HepG2 (cell line): ENCODE measurements at regions not wholly inside any gene's neighbourhood (a gene's known extent, or its start where the extent isn't known, plus 50 kb on each side); places are given as distances from the start of the nearest gene placed in this dataset.

Experiments
- ATAC-seq: fragments of 200-7000 bp; cut with Tn5 transposase; 3 replicates; pipeline ENCODE4 v1.9.1; 2020; ENCODE audit warnings: mild to moderate bottlenecking, moderate library complexity
- BruUV-seq: library from RNA; stranded (reverse); fragments of 400-500 nt; replicated peaks from 2 replicates; lab custom pipeline; 2021; lab: Mats Ljungman, UMichigan
- CTCF ChIA-PET: fragments of 300-600 bp; formaldehyde crosslinking; extraction: SDS; loops from one replicate; lab custom pipeline; 2021; ENCODE audit warnings: low total read pairs, inconsistent platforms, low intra/inter-chr PET ratio; lab: Yijun Ruan, JAX
- POLR2A ChIA-PET: fragments of 350-600 bp; sonication (Branson Sonifier 250); formaldehyde crosslinking; loops from one replicate; lab custom pipeline; 2020; ENCODE audit warnings: antibody characterized with exemption, inconsistent platforms; lab: Yijun Ruan, JAX
- DNase-seq: peaks from one replicate; pipeline ENCODE4 v3.0.0-alpha.2; 2015; ENCODE audit warnings: low spot score
- FAIRE-seq: peaks from 3 replicates; lab custom pipeline; 2011; peaks lifted over from hg19 to GRCh38; lab: Jason Lieb, UNC
- H2AFZ ChIP-seq: one replicate; pipeline ENCODE4 v1.6.1; 2011; ENCODE audit warnings: low read length, inconsistent platforms
- H3K27ac ChIP-seq: fragments of 300-600 bp; 3 replicates; pipeline ENCODE4 v1.8.0; 2011; ENCODE audit warnings: mixed run types, mild to moderate bottlenecking, mixed read lengths, low read length, inconsistent platforms; ENCODE audit not compliant: insufficient read depth; ENCODE audit errors: extremely low read length
- H3K27me3 ChIP-seq, 2 experiments: fragments of 200-600 bp in 1 of 2; 2 replicates in 1 of 2; 3 replicates in 1 of 2; pipeline versions ENCODE4 v1.6.0 to v1.8.0; 2011; ENCODE audit warnings: low read length in 2 of 2, mild to moderate bottlenecking in 2 of 2, moderate library complexity in 2 of 2, inconsistent platforms in 1 of 2; ENCODE audit not compliant: insufficient read depth in 2 of 2, control insufficient read depth in 1 of 2
- H3K36me3 ChIP-seq, 2 experiments: fragments of 200-600 bp in 1 of 2; replicated peaks in 1 of 2; 2 replicates in 1 of 2; 3 replicates in 1 of 2; pipeline versions ENCODE4 v1.5.1 to v1.8.0; 2011; ENCODE audit warnings: low read length in 2 of 2, inconsistent platforms in 1 of 2; ENCODE audit not compliant: insufficient read depth in 2 of 2, control insufficient read depth in 1 of 2
- H3K4me1 ChIP-seq: 2 replicates; pipeline ENCODE4 v1.5.1; 2012; ENCODE audit warnings: low read length, inconsistent platforms; ENCODE audit not compliant: insufficient read depth
- H3K4me2 ChIP-seq: 2 replicates; pipeline ENCODE4 v1.6.0; 2011; ENCODE audit warnings: low read depth, low read length, inconsistent platforms
- H3K4me3 ChIP-seq, 3 experiments: fragments of 200-600 bp in 1 of 3; sonication (generic), shearing (Covaris generic) in 1 of 3; replicated peaks in 1 of 3; 2 replicates each; pipeline ENCODE4 v1.5.1; 2011 to 2016; ENCODE audit warnings: low read length in 3 of 3, inconsistent platforms in 2 of 3, low read depth in 2 of 3, mild to moderate bottlenecking in 2 of 3, control low read depth in 1 of 3, mixed read lengths in 1 of 3; ENCODE audit not compliant: insufficient read depth in 1 of 3
- H3K79me2 ChIP-seq: one replicate; pipeline ENCODE4 v1.6.1; 2011; ENCODE audit warnings: low read length, inconsistent platforms; ENCODE audit not compliant: insufficient read depth
- H3K9ac ChIP-seq: 2 replicates; pipeline ENCODE4 v1.6.0; 2011; ENCODE audit warnings: mild to moderate bottlenecking, low read depth, low read length, inconsistent platforms; ENCODE audit not compliant: insufficient read depth
- H3K9me3 ChIP-seq: 2 replicates; pipeline ENCODE4 v1.5.1; 2012; ENCODE audit warnings: mild to moderate bottlenecking, low read length
- H4K20me1 ChIP-seq: 2 replicates; pipeline ENCODE4 v1.6.0; 2011; ENCODE audit warnings: inconsistent platforms, mild to moderate bottlenecking, low read length, moderate library complexity; ENCODE audit not compliant: insufficient read depth
- AHR ChIP-seq: IDR thresholded peaks from 2 replicates; pipeline ENCODE4 v1.6.1; 2018; ENCODE audit warnings: missing genetic modification reagents, missing compliant biosample characterization
- CAMTA2 ChIP-seq: sonication (generic); formaldehyde crosslinking; IDR thresholded peaks from 2 replicates; pipeline ENCODE4 v1.4.0; 2020; ENCODE audit warnings: mild to moderate bottlenecking, missing genetic modification reagents, borderline replicate concordance
- CBX5 ChIP-seq: sonication (generic); formaldehyde crosslinking; IDR thresholded peaks from 2 replicates; pipeline ENCODE4 v1.4.0; 2020; ENCODE audit warnings: missing genetic modification reagents, borderline replicate concordance
- STAT5B ChIP-seq: sonication (generic); formaldehyde crosslinking; IDR thresholded peaks from 2 replicates; pipeline ENCODE4 v1.4.0; 2020; ENCODE audit warnings: missing genetic modification reagents
- ZBTB3 ChIP-seq: sonication (generic); formaldehyde crosslinking; IDR thresholded peaks from 2 replicates; pipeline ENCODE4 v1.4.0; 2020; ENCODE audit warnings: low read depth, mild to moderate bottlenecking, moderate library complexity, missing genetic modification reagents, borderline replicate concordance
- ZSCAN22 ChIP-seq: sonication (generic); formaldehyde crosslinking; IDR thresholded peaks from 2 replicates; pipeline ENCODE4 v1.4.0; 2020; ENCODE audit warnings: mild to moderate bottlenecking, missing genetic modification reagents
- whole genome bisulfite sequencing: methylation state at CpG from one replicate; pipeline ENCODE4 v1.1.6; 2017; ENCODE audit warnings: low lambda C conversion rate; 5-methylcytosine and 5-hydroxymethylcytosine counted together
- in situ Hi-C: cut with HindIII; loops from 2 replicates; pipeline ENCODE4 v1.10.0; 2017; ENCODE audit warnings: low pct_unique_long_range_greater_than_20kb; ENCODE audit not compliant: extremely low pct_ligation_motif_present
- intact Hi-C: fragments of 100-400 bp; cut with micrococcal nuclease; formaldehyde crosslinking; loops from one replicate; pipeline ENCODE4 v1.10.0; 2022; ENCODE audit not compliant: unreplicated experiment
- TF ChIP-seq, protein P1 (sequence below): sonication (generic); formaldehyde crosslinking; IDR thresholded peaks from 2 replicates; pipeline ENCODE4 v1.4.0; 2020; ENCODE audit warnings: missing genetic modification reagents, borderline replicate concordance
- TF ChIP-seq, protein P2 (sequence below): sonication (generic); formaldehyde crosslinking; IDR thresholded peaks from 2 replicates; pipeline ENCODE4 v1.8.0; 2023; ENCODE audit warnings: mild to moderate bottlenecking, missing genetic modification reagents

DNA sequence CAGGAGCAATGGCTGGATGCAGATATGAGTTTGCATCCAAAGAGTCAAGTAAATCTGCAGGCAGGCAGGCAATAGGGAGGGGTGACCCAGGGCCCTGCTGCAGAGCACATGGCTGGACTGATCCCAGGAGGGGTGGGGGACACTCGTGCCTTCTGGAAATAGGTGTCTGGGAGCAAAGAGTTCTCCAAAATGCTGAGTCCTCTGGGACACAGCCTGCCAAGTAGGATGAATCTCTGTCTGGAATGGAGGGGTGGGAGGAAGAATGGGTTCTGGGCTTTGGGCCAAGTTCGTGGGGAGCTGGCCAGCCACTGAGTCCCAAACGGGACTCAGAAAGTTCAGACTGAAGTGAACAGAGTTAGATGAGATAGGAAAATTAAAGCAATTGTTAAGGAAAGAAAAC lies 214.5 kb downstream of the MTHFS start:
- in situ Hi-C loops (no loop called here), intact Hi-C loops (no loop called here)
- ATAC-seq, result no peak
- WGBS, result 0% methylated on average over 3 of the region's 3 CpGs
- no peak for TF ChIP-seq CAMTA2 (CRISPR knock-in tag)
- TF ChIP-seq, protein P1, sequence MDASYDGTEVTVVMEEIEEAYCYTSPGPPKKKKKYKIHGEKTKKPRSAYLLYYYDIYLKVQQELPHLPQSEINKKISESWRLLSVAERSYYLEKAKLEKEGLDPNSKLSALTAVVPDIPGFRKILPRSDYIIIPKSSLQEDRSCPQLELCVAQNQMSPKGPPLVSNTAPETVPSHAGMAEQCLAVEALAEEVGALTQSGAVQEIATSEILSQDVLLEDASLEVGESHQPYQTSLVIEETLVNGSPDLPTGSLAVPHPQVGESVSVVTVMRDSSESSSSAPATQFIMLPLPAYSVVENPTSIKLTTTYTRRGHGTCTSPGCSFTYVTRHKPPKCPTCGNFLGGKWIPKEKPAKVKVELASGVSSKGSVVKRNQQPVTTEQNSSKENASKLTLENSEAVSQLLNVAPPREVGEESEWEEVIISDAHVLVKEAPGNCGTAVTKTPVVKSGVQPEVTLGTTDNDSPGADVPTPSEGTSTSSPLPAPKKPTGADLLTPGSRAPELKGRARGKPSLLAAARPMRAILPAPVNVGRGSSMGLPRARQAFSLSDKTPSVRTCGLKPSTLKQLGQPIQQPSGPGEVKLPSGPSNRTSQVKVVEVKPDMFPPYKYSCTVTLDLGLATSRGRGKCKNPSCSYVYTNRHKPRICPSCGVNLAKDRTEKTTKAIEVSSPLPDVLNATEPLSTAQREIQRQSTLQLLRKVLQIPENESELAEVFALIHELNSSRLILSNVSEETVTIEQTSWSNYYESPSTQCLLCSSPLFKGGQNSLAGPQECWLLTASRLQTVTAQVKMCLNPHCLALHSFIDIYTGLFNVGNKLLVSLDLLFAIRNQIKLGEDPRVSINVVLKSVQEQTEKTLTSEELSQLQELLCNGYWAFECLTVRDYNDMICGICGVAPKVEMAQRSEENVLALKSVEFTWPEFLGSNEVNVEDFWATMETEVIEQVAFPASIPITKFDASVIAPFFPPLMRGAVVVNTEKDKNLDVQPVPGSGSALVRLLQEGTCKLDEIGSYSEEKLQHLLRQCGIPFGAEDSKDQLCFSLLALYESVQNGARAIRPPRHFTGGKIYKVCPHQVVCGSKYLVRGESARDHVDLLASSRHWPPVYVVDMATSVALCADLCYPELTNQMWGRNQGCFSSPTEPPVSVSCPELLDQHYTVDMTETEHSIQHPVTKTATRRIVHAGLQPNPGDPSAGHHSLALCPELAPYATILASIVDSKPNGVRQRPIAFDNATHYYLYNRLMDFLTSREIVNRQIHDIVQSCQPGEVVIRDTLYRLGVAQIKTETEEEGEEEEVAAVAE (CRISPR knock-in tag), result no peak
- TF ChIP-seq AHR (CRISPR knock-in tag), result no peak
- no peak for TF ChIP-seq CBX5 (CRISPR knock-in tag)
- TF ChIP-seq ZSCAN22, result no peak
- TF ChIP-seq, protein P2, sequence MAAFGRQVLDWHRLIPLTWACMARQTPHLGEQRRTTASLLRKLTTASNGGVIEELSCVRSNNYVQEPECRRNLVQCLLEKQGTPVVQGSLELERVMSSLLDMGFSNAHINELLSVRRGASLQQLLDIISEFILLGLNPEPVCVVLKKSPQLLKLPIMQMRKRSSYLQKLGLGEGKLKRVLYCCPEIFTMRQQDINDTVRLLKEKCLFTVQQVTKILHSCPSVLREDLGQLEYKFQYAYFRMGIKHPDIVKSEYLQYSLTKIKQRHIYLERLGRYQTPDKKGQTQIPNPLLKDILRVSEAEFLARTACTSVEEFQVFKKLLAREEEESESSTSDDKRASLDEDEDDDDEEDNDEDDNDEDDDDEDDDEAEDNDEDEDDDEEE (CRISPR knock-in tag), result no peak
- no peak for TF ChIP-seq ZBTB3
- no peak for TF ChIP-seq STAT5B (CRISPR knock-in tag)
- Histone ChIP-seq H3K9ac (no peak overlapping the region), H3K4me2 (no peak overlapping the region), H3K79me2 (no peaks in the 10 kb centered on the region), H3K9me3 (no peaks in the 10 kb centered on the region), H3K36me3 (no peaks in the 10 kb centered on the region), H3K4me3 (no peak overlapping the region), H4K20me1 (no peaks in the 10 kb centered on the region), H3K4me1 (no peaks in the 10 kb centered on the region), H3K27me3 (peaks cover 0 to 7% of the 10 kb centered on the region in 2 experiments; a peak in 3 of 5 replicates), H3K27ac (no peak overlapping the region), H2AFZ (no peak overlapping the region)
- no peak for DNase-seq
- no peak for FAIRE-seq
- CTCF ChIA-PET, result no interaction called here
- BruUV-seq, result no TSS peak
- POLR2A ChIA-PET, result no interaction called here
